ENCODE measurements at regions not wholly inside any gene's neighbourhood (a gene's known extent, or its start where the extent isn't known, plus 50 kb on each side); places are given as distances from the start of the nearest gene placed in this dataset.

DNA sequence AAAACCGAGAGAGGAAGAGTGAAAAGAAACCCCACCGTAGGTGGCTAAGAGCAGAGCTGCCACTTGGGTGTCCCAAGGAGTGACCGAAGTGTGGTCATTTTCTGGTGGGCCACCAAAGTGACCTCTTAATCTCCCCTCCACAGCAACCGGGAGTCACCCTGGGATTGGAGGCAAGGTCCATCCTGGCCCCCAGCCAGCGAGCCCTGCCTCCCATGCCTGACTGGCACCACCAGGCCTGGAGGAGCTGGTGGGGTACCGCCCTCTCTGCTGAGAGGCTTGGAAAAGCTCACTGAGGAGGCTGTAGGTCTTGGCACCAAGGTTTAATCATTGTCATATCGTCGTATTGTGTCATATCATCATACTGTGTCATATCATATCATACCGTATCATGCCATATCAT, 74.0 kb upstream of the TRPM1 start:
- no peak for DNase-seq (ENCODE audit: low read depth)
- no peak for TF ChIP-seq CTCF (conservative IDR thresholded peaks at IDR 0.05; ENCODE audit: control insufficient read depth, insufficient read depth, low read depth, low read length)
- H3K4me3 ChIP-seq (ENCODE audit: control insufficient read depth, low read depth, low read length), result no peak overlapping the region

- no peak for TF ChIP-seq CTCF (conservative IDR thresholded peaks at IDR 0.05; ENCODE audit: control insufficient read depth, insufficient read depth, low read depth, low read length)
- H3K4me3 ChIP-seq (ENCODE audit: control insufficient read depth, low read depth, low read length), result no peak overlapping the region
- no peak for DNase-seq (ENCODE audit: low read depth)
Measured at GRCh38 chr15:31177951-31178350, 76.4 kb upstream of the TRPM1 start.

DNA sequence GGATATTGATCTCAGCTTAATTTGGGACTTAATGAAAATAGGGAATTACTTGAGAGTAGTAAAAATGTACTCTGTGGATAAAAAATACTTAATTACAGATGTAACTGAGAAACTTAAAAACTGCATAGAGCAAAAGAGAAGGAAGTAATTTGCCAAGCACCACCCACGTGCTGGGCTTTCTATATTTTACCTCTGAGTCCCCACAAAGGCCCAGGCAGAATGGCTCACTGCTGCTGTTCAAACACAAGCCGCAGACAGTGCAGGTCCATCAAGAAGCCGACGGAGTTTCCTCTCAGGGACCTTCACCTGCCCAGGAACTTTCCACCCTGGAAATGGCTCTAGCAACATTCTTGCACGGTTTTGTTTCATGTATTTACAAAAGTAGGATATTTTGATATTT, 77.2 kb upstream of the TRPM1 start:
- no peak for TF ChIP-seq CTCF (conservative IDR thresholded peaks at IDR 0.05; ENCODE audit: control insufficient read depth, insufficient read depth, low read depth, low read length)
- no peak overlapping the region for H3K4me3 ChIP-seq (ENCODE audit: control insufficient read depth, low read depth, low read length)
- no peak for DNase-seq (ENCODE audit: low read depth)

DNA sequence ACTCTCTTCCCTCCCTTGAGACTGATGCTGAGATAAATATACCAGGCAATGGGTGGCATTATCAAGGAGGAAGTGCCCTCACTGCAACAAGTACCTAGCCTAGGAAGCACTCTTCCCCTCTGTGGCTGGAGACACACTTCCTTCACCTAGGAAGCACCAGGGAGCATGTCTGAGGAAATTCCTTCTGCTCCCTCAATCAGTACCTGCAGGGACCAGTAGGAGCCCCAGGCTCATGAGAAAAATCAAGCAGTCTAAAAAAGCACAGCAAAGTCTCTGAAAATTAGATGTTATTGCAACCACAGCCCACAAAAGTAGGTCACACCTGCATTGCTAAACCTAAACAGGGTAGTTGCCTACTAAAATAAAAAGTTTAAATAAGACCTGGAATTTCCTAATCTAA, 78.2 kb upstream of the TRPM1 start:
- no peak for TF ChIP-seq CTCF (conservative IDR thresholded peaks at IDR 0.05; ENCODE audit: control insufficient read depth, insufficient read depth, low read depth, low read length)
- H3K4me3 ChIP-seq (ENCODE audit: control insufficient read depth, low read depth, low read length), result no peak overlapping the region
- DNase-seq (ENCODE audit: low read depth), result no peak

GRCh38 chr15:31193291-31193690, 91.8 kb upstream of the TRPM1 start:
- H3K4me3 ChIP-seq (ENCODE audit: control insufficient read depth, low read depth, low read length), result no peak overlapping the region
- no peak for DNase-seq (ENCODE audit: low read depth)
- TF ChIP-seq CTCF (conservative IDR thresholded peaks at IDR 0.05; ENCODE audit: control insufficient read depth, insufficient read depth, low read depth, low read length), result no peak

DNA sequence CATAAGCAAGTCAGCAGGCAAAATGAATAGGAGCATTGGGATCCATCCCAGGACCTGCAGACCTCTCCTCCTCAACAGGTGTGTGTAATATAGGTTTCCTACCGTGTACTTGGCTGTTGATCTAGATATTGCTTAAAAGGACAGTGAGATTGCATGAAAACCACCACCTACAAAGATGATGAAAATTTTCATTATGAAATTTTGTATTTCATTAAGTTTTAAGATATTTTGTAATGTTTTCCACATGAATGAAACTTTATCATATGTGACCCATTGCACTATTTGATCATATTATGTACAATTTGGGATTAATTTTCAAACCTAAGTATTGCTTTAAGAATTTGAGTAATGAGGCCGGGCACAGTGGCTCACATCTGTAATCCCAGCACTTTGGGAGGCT, 94.3 kb upstream of the TRPM1 start:
- no peak for TF ChIP-seq CTCF (conservative IDR thresholded peaks at IDR 0.05; ENCODE audit: control insufficient read depth, insufficient read depth, low read depth, low read length)
- DNase-seq (ENCODE audit: low read depth), result no peak
- no peak overlapping the region for H3K4me3 ChIP-seq (ENCODE audit: control insufficient read depth, low read depth, low read length)

Measured in fibroblast of mammary gland (primary cell).